ENCODE measurements at regions not wholly inside any gene's neighbourhood (a gene's known extent, or its start where the extent isn't known, plus 50 kb on each side); places are given as distances from the start of the nearest gene placed in this dataset.
"Not testable (repeated sequence)": the region's sequence is repeated elsewhere in the genome, so short reads cannot be mapped to it uniquely, and the experiment has no call there.

GRCh38 chr7:15143936-15144335 is 241.4 kb upstream of the DGKB start:
- DNase-seq (ENCODE audit: low read depth): no peak

DNA sequence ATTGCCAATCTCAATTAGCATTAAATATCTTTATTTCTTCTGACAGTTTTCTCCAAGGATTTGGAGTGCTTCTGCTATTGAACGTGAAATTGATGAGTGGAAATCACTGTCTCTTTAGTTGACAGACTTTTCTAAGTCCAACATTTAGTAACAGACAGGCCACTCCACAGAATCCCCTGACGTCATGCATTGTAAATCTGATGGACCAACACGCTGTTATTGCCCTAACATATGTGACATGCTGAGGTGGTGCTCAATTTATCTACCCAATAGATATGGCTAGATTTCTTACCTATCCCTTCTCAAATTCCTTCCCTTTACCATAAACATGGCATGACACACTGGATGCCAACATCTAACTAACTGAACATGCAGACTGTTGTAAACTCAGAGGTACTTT is 240.6 kb upstream of the DGKB start:
- no peak for DNase-seq (ENCODE audit: low read depth)

DNA sequence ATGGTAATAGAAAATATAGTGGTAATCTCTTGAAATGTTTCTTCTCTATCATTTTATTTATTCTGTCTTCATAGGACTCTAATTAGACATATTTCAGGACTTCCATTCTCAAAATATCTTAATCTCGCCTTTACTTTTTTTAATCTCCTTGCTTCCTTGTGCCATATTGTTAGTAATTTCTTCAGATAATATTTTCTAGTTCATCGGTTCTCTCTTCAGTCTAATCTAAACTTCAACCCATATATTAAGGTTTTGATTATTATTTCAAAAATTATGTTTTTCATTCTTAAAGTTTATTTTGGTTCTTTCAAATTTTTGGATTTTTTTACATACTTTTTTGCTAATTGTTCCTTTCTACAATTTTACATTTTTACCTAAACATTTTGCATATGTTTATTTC is 237.9 kb upstream of the DGKB start:
- no peak for DNase-seq (ENCODE audit: low read depth)

GRCh38 chr7:15131661-15132060 is 229.1 kb upstream of the DGKB start:
- DNase-seq (ENCODE audit: low read depth): no peak

DNA sequence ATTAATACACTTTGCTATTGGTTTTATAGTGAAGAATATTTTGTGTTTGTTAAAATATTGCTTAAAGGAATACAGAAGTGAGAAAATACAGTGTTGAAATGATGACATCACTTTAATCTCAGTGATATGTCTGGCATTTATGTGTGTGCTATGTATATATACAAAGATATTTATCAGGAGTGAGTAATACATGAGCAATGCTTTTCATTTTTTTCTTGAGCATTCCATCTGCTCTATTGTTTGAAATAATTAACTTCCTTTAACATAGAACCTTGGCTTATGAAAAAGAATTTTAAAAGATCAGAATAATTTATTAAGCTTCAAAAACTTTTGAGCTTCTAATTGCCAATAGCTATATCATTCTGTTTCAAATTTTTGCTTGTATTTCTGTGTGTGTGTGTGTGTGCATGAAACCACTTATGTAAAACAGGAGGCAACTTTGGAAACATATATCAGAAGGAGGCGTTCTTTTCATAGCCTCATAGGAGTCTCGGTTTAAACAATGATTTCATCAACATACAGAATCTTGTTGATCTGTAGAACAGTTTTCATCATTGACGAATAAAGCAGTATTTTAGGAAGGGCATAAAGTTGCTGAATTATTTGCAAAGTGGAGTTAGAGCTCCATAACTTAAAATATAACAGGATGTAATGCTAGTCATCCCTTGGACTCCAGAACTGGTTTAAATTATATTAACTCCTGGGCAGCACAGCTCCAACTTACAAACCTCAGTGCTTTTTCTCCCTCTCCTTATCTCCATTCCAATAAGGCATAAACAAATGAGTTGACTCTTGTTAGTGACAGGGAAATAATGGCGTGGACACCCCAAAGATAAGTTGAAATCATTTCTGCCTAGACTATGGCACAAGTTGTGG is 228.4 kb upstream of the DGKB start:
- DNase-seq (ENCODE audit: low read depth): peak; percentile 49

DNA sequence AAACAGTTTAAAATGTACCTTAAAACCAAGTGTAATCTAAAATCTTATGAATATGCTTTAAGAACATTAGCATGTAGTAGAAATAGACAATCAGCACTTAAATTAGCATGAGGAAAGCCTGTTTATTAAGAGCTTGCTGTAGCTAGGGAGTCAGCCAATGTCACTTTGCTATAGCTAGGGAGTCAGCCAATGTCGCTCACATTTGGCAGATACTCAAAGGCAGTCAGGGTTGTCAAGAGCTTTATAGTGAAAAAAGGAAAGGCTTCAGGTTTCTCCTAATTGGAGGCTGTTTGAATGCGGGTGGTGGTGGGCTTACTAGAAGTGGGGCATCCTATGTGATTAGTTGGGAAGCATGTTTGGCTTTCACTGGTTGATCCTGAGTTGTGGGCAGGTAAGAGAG is 226.2 kb upstream of the DGKB start:
- DNase-seq (ENCODE audit: low read depth): no peak

- DNase-seq (ENCODE audit: low read depth): not testable (repeated sequence)
Measured at GRCh38 chr7:15126653-15127052, 224.1 kb upstream of the DGKB start.

DNA sequence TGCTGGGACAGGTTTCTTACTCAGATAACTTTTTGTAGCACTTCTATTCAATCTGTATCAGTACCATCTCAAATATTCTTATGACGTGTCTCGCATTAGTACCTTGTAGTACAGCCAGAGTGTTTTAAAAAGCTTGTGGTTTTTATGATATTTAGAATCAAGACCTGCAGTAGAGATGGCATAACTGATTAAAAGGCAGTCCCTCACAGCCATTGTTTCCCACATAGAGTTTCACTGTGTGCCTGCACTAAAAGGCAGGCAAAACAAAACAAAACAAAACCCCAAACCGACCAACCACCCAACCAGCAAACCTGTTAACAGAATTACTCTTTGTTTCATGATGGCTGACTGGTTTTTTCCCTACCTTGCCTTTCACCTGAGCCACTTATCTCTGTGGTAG is 221.3 kb upstream of the DGKB start:
- no peak for DNase-seq (ENCODE audit: low read depth)

GRCh38 chr7:15113752-15114151 is 211.2 kb upstream of the DGKB start:
- no peak for DNase-seq (ENCODE audit: low read depth)

DNA sequence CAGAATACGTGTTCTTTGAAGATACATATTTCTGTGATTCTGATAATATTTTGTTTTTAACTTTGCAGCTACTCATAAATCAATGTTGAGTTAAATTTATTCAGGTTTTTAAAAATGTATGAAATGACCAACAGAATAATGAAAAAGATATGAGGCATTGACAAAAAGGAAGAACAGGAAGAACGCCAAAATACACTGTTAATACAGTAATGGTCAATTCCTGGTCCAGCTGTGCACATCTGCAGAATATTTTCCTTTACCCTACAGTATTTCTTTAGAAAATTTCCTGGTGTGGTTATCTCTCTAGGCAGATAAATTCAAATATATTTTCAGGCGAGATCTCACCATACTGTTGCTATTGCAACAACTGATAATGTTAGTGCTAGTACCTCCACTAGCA is 203.2 kb upstream of the DGKB start:
- DNase-seq (ENCODE audit: low read depth): no peak

DNA sequence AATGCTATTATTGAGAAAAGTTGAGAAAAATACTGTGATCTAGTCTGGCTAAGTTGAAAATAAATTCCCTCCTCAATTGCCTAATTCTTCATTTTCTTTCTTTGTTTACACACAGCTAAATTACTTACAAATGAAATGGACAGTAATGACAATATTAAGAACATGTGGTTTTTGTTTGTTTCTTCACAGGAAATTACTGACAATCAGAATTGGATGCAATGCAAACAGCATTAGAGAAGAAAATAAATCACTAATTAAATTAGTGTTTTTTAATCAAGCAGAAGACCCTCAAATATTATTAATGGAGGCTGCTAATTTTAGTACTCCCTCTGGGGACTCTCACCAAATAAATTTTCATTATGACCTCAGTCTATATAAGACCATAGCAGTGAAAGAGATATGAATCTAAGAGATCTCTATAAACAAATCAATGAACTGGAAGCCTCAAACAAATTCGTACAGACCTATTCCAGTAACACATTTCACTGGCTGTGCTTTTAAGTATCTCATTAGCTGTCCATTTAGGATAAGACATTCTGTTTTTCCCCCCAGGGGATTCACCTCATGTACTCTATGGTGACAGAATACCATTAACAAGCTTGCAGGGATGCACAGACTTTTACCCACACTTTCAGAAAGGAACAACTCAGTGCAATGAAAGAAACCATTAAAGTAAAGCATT is 202.0 kb upstream of the DGKB start:
- DNase-seq (ENCODE audit: low read depth): no peak

GRCh38 chr7:15099074-15099473 is 196.5 kb upstream of the DGKB start:
- DNase-seq (ENCODE audit: low read depth): no peak

GRCh38 chr7:15096853-15097252 is 194.3 kb upstream of the DGKB start:
- no peak for DNase-seq (ENCODE audit: low read depth)

DNA sequence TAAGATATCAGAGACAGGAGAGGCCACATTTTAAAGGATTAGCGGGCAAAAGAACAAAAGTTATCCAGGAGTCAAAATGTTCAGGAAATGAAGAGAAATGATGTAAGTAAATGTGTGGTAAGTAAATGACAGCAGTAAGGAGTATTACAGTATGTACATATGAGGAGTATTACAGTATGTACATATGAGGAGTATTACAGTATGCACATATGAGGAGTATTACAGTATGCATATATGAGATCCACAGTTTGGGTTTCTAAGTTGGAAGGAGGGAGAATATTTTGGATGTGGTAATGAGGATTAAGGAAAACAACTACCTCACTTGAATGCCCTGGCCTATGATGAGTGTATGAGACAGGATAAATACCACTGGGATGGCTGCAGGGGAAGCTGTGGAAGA is 192.4 kb upstream of the DGKB start:
- DNase-seq (ENCODE audit: low read depth): no peak

- DNase-seq (ENCODE audit: low read depth): no peak
Measured at GRCh38 chr7:15087771-15088170, 185.2 kb upstream of the DGKB start.

DNA sequence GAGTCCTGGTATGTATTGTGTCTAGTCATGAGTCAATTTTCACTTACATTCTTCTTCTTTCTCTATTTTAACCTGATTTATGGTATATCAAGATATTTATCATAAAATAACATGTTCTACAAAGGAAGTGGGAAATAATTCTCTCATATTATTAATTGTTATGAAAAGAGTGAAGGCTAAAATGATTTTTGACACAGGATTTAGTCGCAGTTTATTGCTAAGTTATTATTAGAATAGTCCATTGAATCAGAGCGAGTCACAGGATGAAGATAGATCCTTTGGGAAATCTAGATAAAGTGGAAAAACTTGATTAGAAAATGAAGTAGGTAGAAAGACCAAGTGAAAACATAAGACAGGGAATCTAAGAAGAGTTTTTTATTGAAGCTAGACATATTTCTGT is 184.3 kb upstream of the DGKB start:
- DNase-seq (ENCODE audit: low read depth): no peak

DNA sequence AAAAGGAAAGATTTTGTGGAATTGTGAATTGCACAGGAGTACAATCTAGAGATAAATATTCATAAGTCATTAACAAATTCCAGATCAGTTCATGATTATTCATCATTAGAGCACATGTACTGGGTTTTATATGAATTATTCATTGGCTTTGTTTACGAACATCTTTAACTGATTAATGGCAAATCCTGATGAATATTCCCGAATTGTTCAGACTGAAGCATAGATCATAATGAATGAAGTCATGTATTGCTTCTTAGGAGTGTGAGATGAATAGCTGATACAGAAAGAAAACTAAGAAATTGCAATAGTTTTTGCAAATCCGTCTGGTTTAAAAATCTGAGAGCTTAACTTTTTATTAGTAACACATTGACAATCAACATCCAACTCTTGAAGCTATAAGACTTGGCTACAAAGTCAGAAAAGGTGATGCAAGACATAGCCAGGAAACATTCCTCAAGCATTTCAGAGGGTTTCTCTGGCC is 183.6 kb upstream of the DGKB start:
- DNase-seq (ENCODE audit: low read depth): no peak

DNA sequence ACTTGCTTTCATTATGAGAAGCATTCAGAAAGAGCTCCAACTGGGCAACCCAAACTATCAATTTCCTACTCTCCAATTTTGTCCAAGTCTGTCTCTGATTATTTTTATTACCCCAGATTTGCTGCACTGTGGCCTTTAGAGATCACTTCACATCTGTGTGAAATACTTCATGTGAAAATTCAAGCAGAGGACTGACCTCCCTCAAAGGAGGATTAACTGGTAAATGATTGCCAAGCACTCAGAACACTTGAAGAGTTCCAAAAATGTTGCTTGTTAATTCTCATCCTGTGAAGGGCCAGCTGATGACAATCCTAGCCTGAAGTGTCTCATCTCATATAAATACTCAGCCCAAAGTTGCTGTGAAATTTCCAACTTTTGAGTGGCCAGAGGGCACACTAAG is 182.8 kb upstream of the DGKB start:
- DNase-seq (ENCODE audit: low read depth): no peak

DNA sequence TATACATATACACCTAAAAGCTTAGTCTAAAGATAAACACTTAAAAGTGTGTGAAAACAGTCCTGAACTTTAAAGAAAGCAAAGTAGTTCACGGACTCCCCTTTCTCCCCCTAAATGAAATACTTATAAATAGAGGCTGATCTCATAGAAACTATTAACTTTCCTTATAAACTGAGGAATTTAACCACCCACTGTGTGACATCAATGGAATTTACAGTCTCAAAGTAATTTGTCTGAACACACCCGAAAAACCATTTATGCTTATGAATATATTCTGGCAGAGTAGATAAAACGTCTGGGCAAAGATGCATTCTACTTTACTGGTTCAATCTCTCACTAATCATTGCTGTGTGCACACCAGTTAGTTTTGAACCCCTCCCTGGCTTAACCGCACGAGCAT is 181.8 kb upstream of the DGKB start:
- no peak for DNase-seq (ENCODE audit: low read depth)

DNA sequence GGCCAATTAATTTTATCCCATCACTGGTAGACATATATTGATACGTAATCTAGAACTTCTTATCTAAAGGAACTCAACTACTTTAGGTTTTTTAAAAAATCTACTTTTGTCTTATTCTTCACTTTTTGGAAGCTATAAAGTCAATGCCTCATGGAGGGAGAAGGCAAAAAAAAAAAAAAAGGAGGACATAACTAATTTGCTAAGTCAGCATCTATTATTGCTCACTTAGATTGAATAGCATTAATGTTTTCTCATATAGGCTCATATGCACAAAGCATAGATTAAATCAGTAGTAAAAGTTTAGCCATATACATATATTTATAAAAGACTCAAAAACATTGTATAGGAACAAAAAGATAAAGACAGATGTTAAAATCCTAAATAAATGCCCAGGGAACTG is 179.3 kb upstream of the DGKB start:
- no peak for DNase-seq (ENCODE audit: low read depth)

DNA sequence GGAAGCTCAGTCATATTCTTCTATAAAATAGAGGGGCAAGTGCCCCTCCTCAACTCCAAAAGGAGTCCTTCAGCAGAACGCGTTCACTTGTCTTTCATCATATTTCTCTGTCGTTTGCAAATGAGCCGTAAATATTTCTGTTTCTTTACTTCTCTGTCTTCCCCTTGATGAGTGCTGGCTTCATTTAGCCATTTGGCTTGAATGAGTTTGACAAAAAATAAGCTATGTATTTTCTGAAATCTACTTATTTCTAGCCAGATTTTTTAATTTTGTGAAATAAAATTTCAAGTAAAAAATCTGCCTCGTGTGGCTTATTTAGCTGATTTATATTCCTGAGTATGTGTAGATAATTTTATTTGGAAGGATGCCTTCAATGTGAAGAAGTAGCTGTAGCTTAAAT is 170.8 kb upstream of the DGKB start:
- no peak for DNase-seq (ENCODE audit: low read depth)

GRCh38 chr7:15068324-15068723 is 165.8 kb upstream of the DGKB start:
- DNase-seq (ENCODE audit: low read depth): no peak

- DNase-seq (ENCODE audit: low read depth): no peak
Measured at GRCh38 chr7:15057272-15057671, 154.7 kb upstream of the DGKB start.

DNA sequence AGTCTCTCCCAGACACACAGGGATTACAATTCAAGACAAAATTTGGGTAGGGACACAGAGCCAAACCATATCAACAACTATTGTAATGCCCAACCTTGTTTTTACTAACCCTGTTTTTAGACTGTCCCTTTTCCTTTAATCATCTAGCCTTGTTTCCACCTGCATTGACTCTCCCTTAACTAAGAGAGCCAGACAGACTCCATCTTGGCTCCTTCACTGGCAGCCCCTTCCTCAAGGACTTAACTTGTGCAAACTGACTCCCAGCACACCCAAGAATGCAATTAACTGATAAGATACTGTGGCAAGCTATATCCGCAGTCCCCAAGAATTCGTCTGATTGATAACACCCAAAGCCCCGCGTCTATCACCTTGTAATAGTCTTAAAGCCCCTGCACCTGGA is 151.8 kb upstream of the DGKB start:
- not testable (repeated sequence) for DNase-seq (ENCODE audit: low read depth)

Measured in EH (cell line).